ENCODE measurements at regions not wholly inside any gene's neighbourhood (a gene's known extent, or its start where the extent isn't known, plus 50 kb on each side); places are given as distances from the start of the nearest gene placed in this dataset.

- TF ChIP-seq ELK1 (IDR thresholded peaks at IDR 0.05; ENCODE audit: low read depth, low read length) = no peak
- TF ChIP-seq CTCF (IDR thresholded peaks at IDR 0.05) = no peak
- no peak for TF ChIP-seq CBX2 (IDR thresholded peaks at IDR 0.05; ENCODE audit: borderline replicate concordance, low read depth)
- no peak for TF ChIP-seq BCL3 (IDR thresholded peaks at IDR 0.05)
- no peak for TF ChIP-seq JUNB (IDR thresholded peaks at IDR 0.05)
- TF ChIP-seq MAFK (IDR thresholded peaks at IDR 0.05; ENCODE audit: partially characterized antibody) = no peak
- TF ChIP-seq EP300 (IDR thresholded peaks at IDR 0.05) = no peak
- TF ChIP-seq EHF (CRISPR knock-in tag; IDR thresholded peaks at IDR 0.05) = no peak
- no peak for TF ChIP-seq NR3C1 (IDR thresholded peaks at IDR 0.05)
- no peak for TF ChIP-seq RAD21 (conservative IDR thresholded peaks at IDR 0.05 in 1 of 2, IDR thresholded peaks at IDR 0.05 in 1 of 2)
- TF ChIP-seq REST (IDR thresholded peaks at IDR 0.05) = no peak
- no peak for TF ChIP-seq POLR2A (IDR thresholded peaks at IDR 0.05; ENCODE audit: low read length)
Observed at GRCh38 chr2:45293182-45293581, 283.9 kb upstream of the SIX2 start.

Data from A549 (cell line).